ENCODE measurements at regions not wholly inside any gene's neighbourhood (a gene's known extent, or its start where the extent isn't known, plus 50 kb on each side); places are given as distances from the start of the nearest gene placed in this dataset.

- ChIA-PET POLR2A (no interaction called here), CTCF (interaction anchor here (1.5 kb wide), 1 partner anchor 90 kb away, joined by 3 read pairs; no protein-coding TSS in a partner anchor)
- Histone ChIP-seq H3K4me1 (ENCODE audit: control insufficient read depth, insufficient read depth, low read length) (0 out of 2 replicates have a peak, but pooled peaks cover 2% of the 10 kb centered on the region), H3K27ac (ENCODE audit: extremely low read depth, low read depth, low read length) (no peak overlapping the region), H3K4me3 (ENCODE audit: low read depth, low read length) (no peak overlapping the region), H3K9me3 (ENCODE audit: control insufficient read depth, insufficient read depth, low read depth, low read length) (no peaks in the 10 kb centered on the region), H3K36me3 (ENCODE audit: control insufficient read depth in 2 of 2, insufficient read depth in 1 of 2, low read length in 2 of 2) (no peaks in the 10 kb centered on the region)
- TF ChIP-seq PATZ1 (tag by site-specific recombination; IDR thresholded peaks at IDR 0.05) (no peak), SCRT1 (tag by site-specific recombination; IDR thresholded peaks at IDR 0.05; ENCODE audit: borderline replicate concordance) (no peak), ZIC2 (tag by site-specific recombination; IDR thresholded peaks at IDR 0.05) (no peak), ZNF777 (tag by site-specific recombination; IDR thresholded peaks at IDR 0.05; ENCODE audit: borderline replicate concordance) (no peak), ZFP37 (tag by site-specific recombination; IDR thresholded peaks at IDR 0.05) (no peak), ZNF623 (tag by site-specific recombination; IDR thresholded peaks at IDR 0.05) (no peak), ZNF660 (tag by site-specific recombination; IDR thresholded peaks at IDR 0.05) (no peak), ZNF785 (tag by site-specific recombination; IDR thresholded peaks at IDR 0.05) (no peak), ZNF48 (tag by site-specific recombination; IDR thresholded peaks at IDR 0.05) (no peak), ZNF10 (tag by site-specific recombination; IDR thresholded peaks at IDR 0.05) (no peak), PRDM2 (tag by site-specific recombination; IDR thresholded peaks at IDR 0.05; ENCODE audit: borderline replicate concordance) (no peak), ZFP3 (tag by site-specific recombination; IDR thresholded peaks at IDR 0.05; ENCODE audit: low read depth) (no peak), ZBTB7A (tag by site-specific recombination; IDR thresholded peaks at IDR 0.05; ENCODE audit: low read depth) (no peak), ZNF580 (tag by site-specific recombination; IDR thresholded peaks at IDR 0.05) (no peak), PRDM1 (tag by site-specific recombination; IDR thresholded peaks at IDR 0.05) (no peak), HOXD13 (CRISPR knock-in tag; IDR thresholded peaks at IDR 0.05; ENCODE audit: borderline replicate concordance) (no peak), GFI1B (tag by site-specific recombination; IDR thresholded peaks at IDR 0.05) (no peak), ZNF350 (tag by site-specific recombination; IDR thresholded peaks at IDR 0.05) (no peak), PBX3 (CRISPR knock-in tag; IDR thresholded peaks at IDR 0.05) (no peak), KLF16 (tag by site-specific recombination; IDR thresholded peaks at IDR 0.05) (no peak)
Measured at GRCh38 chr6:63442870-63443269, 123.1 kb upstream of the LGSN start.

All from HEK293 (cell line).